Activated CD4-positive, alpha-beta memory T cell treated with anti-CD3 and anti-CD28 coated beads, Interleukin-2, amount 10 ng/mL, durations not matched to agents 7 days and 5 days (primary cell): ENCODE measurements at regions not wholly inside any gene's neighbourhood (a gene's known extent, or its start where the extent isn't known, plus 50 kb on each side); places are given as distances from the start of the nearest gene placed in this dataset.

Experiments
- CTCF ChIA-PET: fragments of 350-600 bp; sonication (Branson Sonifier 250); formaldehyde crosslinking; loops from one replicate; lab custom pipeline; 2021; ENCODE audit warnings: antibody characterized with exemption, inconsistent platforms; lab: Charles Lee
- POLR2A ChIA-PET: fragments of 350-600 bp; sonication (Branson Sonifier 250); formaldehyde crosslinking; loops from one replicate; lab custom pipeline; 2021; ENCODE audit warnings: antibody characterized with exemption; lab: Charles Lee
- DNase-seq: peaks from one replicate; pipeline ENCODE4 v3.0.0-alpha.2; 2020
- H3K27ac Mint-ChIP-seq: one replicate; pipeline ENCODE4 v1.8.0; 2021; ENCODE audit warnings: mild to moderate bottlenecking, mixed read lengths
- H3K27me3 Mint-ChIP-seq: one replicate; pipeline ENCODE4 v1.8.0; 2021; ENCODE audit warnings: mixed read lengths
- H3K36me3 Mint-ChIP-seq: one replicate; pipeline ENCODE4 v1.8.0; 2021; ENCODE audit warnings: low read depth, mixed read lengths
- H3K4me1 Mint-ChIP-seq: one replicate; pipeline ENCODE4 v1.8.0; 2021; ENCODE audit warnings: mixed read lengths
- H3K4me3 Mint-ChIP-seq: one replicate; pipeline ENCODE4 v1.8.0; 2021; ENCODE audit warnings: mild to moderate bottlenecking, mixed read lengths
- H3K9me3 Mint-ChIP-seq: one replicate; pipeline ENCODE4 v1.8.0; 2021; ENCODE audit warnings: mixed read lengths

DNA sequence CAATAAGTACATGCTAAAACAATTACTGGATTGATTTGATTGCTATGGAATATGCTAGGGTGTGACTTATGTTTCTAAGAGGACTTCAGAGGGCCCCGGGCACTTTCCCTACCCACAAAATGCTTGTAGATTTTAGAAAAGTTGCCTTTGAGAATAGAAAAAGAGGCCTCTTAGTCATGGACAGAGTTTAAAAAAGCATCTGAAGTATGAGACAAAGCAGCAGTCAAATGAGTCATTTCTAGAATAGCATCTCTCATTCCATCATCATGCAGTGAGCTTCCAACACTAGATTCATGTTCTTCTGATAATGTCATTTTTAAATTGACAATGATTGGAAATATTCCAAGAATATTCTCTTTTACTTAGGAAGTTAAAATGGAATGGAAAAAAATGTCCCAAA lies 675.1 kb upstream of the PCDH15 start:
- Mint-ChIP-seq H3K36me3 (no peaks in the 10 kb centered on the region), H3K9me3 (peaks cover 13% of the 10 kb centered on the region), H3K27me3 (no peaks in the 10 kb centered on the region), H3K4me1 (no peaks in the 10 kb centered on the region), H3K27ac (no peak overlapping the region), H3K4me3 (no peak overlapping the region)
- no peak for DNase-seq
- ChIA-PET CTCF (no interaction called here), POLR2A (no interaction called here)

GRCh38 chr10:55474258-55474657 lies 673.2 kb upstream of the PCDH15 start:
- peaks cover 9% of the 10 kb centered on the region for H3K9me3 Mint-ChIP-seq
- H3K27me3 Mint-ChIP-seq, result no peaks in the 10 kb centered on the region
- DNase-seq, result no peak
- no peaks in the 10 kb centered on the region for H3K4me1 Mint-ChIP-seq
- no peak overlapping the region for H3K27ac Mint-ChIP-seq
- CTCF ChIA-PET, result no interaction called here
- POLR2A ChIA-PET, result no interaction called here
- H3K36me3 Mint-ChIP-seq, result no peaks in the 10 kb centered on the region
- H3K4me3 Mint-ChIP-seq, result no peak overlapping the region

- no peaks in the 10 kb centered on the region for H3K27me3 Mint-ChIP-seq
- no peak overlapping the region for H3K4me3 Mint-ChIP-seq
- H3K9me3 Mint-ChIP-seq, result peaks cover 12% of the 10 kb centered on the region
- no peak for DNase-seq
- H3K36me3 Mint-ChIP-seq, result no peaks in the 10 kb centered on the region
- no peaks in the 10 kb centered on the region for H3K4me1 Mint-ChIP-seq
- H3K27ac Mint-ChIP-seq, result no peak overlapping the region
- CTCF ChIA-PET, result no interaction called here
- POLR2A ChIA-PET, result no interaction called here
Measured at GRCh38 chr10:55470840-55471239, 669.8 kb upstream of the PCDH15 start.

- no peak for DNase-seq
- Mint-ChIP-seq H3K27me3 (no peaks in the 10 kb centered on the region), H3K4me1 (no peaks in the 10 kb centered on the region), H3K36me3 (no peaks in the 10 kb centered on the region), H3K4me3 (no peak overlapping the region), H3K9me3 (peaks cover 10% of the 10 kb centered on the region), H3K27ac (no peak overlapping the region)
- ChIA-PET POLR2A (no interaction called here), CTCF (no interaction called here)
Measured at GRCh38 chr10:55466806-55467504, 665.9 kb upstream of the PCDH15 start.

DNA sequence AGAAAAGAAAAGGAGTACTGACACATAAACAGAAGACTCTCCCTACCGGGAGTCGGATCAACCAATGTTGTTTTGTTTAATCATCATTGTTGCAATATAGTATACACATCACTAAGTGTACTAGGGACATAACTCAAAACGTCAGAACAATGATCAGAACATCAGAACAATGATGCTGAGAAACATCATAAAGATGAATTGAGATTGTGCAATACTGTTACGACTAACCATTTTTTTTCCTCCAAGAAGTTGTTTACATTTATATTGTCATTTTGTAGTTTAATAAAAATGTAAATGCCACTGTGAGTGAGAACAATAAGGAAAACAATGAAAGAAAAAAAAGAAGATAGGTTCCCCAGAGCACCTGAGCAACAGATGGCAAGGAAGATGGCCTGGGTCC lies 663.1 kb upstream of the PCDH15 start:
- no peak overlapping the region for H3K27ac Mint-ChIP-seq
- ChIA-PET POLR2A (no interaction called here), CTCF (no interaction called here)
- H3K4me1 Mint-ChIP-seq, result no peaks in the 10 kb centered on the region
- no peak overlapping the region for H3K4me3 Mint-ChIP-seq
- no peak for DNase-seq
- H3K36me3 Mint-ChIP-seq, result no peaks in the 10 kb centered on the region
- H3K27me3 Mint-ChIP-seq, result no peaks in the 10 kb centered on the region
- H3K9me3 Mint-ChIP-seq, result peaks cover 10% of the 10 kb centered on the region

DNA sequence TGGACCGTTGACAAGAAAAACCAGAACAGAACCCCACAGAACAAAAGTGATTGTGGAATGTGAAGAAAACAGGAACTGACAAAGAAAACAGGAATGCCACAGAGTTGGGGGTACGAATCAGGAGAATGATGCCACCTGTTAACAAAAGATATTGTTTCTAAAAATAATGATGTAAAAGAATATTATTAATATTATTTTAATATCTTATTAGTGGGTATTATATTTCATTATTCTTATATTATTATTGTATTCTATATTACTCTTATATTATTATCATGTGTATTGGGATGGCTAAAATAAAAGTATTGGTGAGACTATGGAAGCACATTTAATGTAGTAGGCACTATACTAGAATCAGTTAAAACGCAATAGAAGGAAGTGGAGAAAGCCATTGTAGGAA lies 659.0 kb upstream of the PCDH15 start:
- POLR2A ChIA-PET, result no interaction called here
- DNase-seq, result no peak
- Mint-ChIP-seq H3K4me3 (no peak overlapping the region), H3K4me1 (no peaks in the 10 kb centered on the region), H3K9me3 (peaks cover 2% of the 10 kb centered on the region), H3K27ac (no peak overlapping the region), H3K27me3 (no peaks in the 10 kb centered on the region), H3K36me3 (no peaks in the 10 kb centered on the region)
- CTCF ChIA-PET, result no interaction called here

DNA sequence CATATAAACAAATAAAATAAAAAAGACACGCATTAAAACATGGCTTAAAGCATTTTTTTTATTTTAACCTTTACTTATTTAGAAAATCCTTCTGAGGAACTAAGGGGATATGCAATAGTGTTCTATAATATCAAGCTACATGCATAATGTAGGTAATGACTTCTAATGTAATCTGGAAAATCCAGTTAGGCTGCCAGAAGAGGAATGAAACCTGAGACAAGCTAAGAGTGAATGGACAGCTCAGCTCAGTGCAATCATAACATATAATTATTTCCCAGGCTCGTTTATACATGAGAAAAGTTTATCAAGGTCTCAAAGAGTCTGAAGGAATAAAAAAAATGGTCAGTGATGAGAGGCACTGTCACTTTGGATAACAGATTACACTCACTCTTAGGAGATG lies 649.0 kb upstream of the PCDH15 start:
- H3K4me3 Mint-ChIP-seq, result no peak overlapping the region
- CTCF ChIA-PET, result no interaction called here
- no peak for DNase-seq
- H3K27ac Mint-ChIP-seq, result no peak overlapping the region
- no peaks in the 10 kb centered on the region for H3K4me1 Mint-ChIP-seq
- H3K9me3 Mint-ChIP-seq, result no peaks in the 10 kb centered on the region
- no peaks in the 10 kb centered on the region for H3K27me3 Mint-ChIP-seq
- no peaks in the 10 kb centered on the region for H3K36me3 Mint-ChIP-seq
- POLR2A ChIA-PET, result no interaction called here

DNA sequence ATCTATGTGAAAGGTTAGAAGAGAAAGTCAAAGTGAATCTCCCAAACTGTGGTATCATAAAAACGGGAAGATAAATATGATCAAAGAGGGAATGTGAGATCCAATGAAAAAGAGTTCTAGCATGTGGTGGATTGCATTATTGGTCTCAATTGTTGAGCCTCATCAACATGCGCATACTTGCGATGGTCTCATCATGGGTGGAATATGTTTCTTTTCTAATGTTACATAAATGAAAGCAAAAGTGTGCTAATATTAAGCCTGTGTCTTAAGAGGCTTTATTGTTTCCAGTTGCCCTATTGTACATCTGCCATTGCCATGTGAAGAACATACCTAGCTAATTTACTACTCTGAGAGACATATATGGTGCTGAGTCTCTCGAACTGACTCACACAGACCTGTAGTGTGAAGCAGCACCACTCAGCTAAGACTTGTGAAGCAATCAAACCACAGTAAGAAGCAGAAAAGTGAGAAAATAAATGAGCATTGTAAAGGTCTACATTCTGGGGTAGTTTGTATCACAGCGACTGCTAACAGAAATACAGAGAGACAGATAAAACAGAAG lies 645.5 kb upstream of the PCDH15 start:
- Mint-ChIP-seq H3K36me3 (no peaks in the 10 kb centered on the region), H3K9me3 (peaks cover 6% of the 10 kb centered on the region), H3K4me1 (no peaks in the 10 kb centered on the region), H3K27ac (no peak overlapping the region), H3K4me3 (no peak overlapping the region), H3K27me3 (no peaks in the 10 kb centered on the region)
- ChIA-PET CTCF (no interaction called here), POLR2A (no interaction called here)
- no peak for DNase-seq

DNA sequence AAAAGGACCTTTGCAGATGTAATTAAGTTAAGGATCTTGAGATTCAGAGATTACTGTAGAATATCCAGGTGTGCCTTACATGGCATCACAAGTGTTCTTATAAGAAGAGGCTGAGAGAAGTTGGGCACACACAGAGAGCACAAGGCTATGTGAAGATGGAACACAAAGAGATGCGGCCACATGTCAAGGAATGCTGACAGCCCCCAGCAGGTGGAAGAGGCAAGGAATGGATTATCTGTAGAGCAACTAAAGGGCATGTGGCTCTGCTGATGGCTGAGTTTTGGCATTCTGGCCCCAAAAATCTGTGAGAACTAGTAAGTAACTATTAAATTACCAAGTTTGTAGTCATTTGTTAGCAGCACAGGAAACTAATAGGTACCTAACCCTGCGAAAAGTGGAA lies 640.7 kb upstream of the PCDH15 start:
- no peak overlapping the region for H3K4me3 Mint-ChIP-seq
- no peaks in the 10 kb centered on the region for H3K36me3 Mint-ChIP-seq
- ChIA-PET POLR2A (no interaction called here), CTCF (no interaction called here)
- H3K9me3 Mint-ChIP-seq, result peaks cover 9% of the 10 kb centered on the region
- H3K27ac Mint-ChIP-seq, result no peak overlapping the region
- H3K4me1 Mint-ChIP-seq, result no peaks in the 10 kb centered on the region
- no peaks in the 10 kb centered on the region for H3K27me3 Mint-ChIP-seq
- no peak for DNase-seq

DNA sequence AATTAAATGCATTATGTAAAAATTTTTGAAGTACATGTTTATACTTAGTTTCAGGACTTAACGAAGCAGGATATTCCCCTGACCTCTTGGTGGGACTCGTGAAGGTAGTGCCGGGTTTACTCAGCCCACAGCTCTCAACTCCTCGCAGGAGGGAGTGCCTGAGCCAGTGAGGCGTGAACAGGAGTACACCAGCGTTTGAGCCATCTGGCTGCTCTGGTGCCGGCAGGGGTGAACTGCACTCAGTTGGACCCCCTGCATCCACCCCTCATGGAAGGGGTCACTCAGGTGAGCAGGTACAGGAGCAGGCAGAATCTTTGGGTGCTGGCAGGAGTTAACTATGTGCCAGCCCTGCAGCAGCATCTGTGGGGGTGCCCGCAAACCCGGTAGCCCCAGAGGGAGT lies 625.1 kb upstream of the PCDH15 start:
- no peak for DNase-seq

GRCh38 chr10:55410415-55410885 lies 609.4 kb upstream of the PCDH15 start:
- Mint-ChIP-seq H3K4me1 (no peaks in the 10 kb centered on the region), H3K27me3 (no peaks in the 10 kb centered on the region), H3K9me3 (peaks cover 6% of the 10 kb centered on the region), H3K36me3 (no peaks in the 10 kb centered on the region), H3K27ac (no peak overlapping the region), H3K4me3 (no peak overlapping the region)
- no peak for DNase-seq
- ChIA-PET POLR2A (no interaction called here), CTCF (no interaction called here)

More for the DNA sequence above, 625.1 kb upstream of the PCDH15 start:
- ChIA-PET POLR2A (no interaction called here), CTCF (no interaction called here)
- Mint-ChIP-seq H3K27me3 (no peaks in the 10 kb centered on the region), H3K4me1 (no peaks in the 10 kb centered on the region), H3K9me3 (peaks cover 7% of the 10 kb centered on the region), H3K36me3 (no peaks in the 10 kb centered on the region), H3K4me3 (no peak overlapping the region), H3K27ac (no peak overlapping the region)

GRCh38 chr10:55404094-55404493 lies 603.1 kb upstream of the PCDH15 start:
- CTCF ChIA-PET, result interaction anchor here (0.6 kb wide), 1 partner anchor 194 kb away, joined by 3 read pairs; no protein-coding TSS in a partner anchor
- Mint-ChIP-seq H3K36me3 (no peaks in the 10 kb centered on the region), H3K4me1 (no peaks in the 10 kb centered on the region), H3K27me3 (no peaks in the 10 kb centered on the region), H3K27ac (no peak overlapping the region), H3K9me3 (peaks cover 6% of the 10 kb centered on the region), H3K4me3 (no peak overlapping the region)
- no peak for DNase-seq
- POLR2A ChIA-PET, result no interaction called here

GRCh38 chr10:55400075-55400849 lies 599.2 kb upstream of the PCDH15 start:
- Mint-ChIP-seq H3K27me3 (no peaks in the 10 kb centered on the region), H3K36me3 (no peaks in the 10 kb centered on the region), H3K27ac (no peak overlapping the region), H3K4me3 (no peak overlapping the region), H3K4me1 (no peaks in the 10 kb centered on the region), H3K9me3 (peaks cover 2% of the 10 kb centered on the region)
- no peak for DNase-seq
- POLR2A ChIA-PET, result no interaction called here
- CTCF ChIA-PET, result no interaction called here
